ENCODE measurements at regions not wholly inside any gene's neighbourhood (a gene's known extent, or its start where the extent isn't known, plus 50 kb on each side); places are given as distances from the start of the nearest gene placed in this dataset.

GRCh38 chr4:148563684-148564083 lies 121.5 kb upstream of the NR3C2 start:
- no peak overlapping the region for H3K4me3 ChIP-seq (replicated peaks; ENCODE audit: low read depth, low read length)
- no peak for DNase-seq (ENCODE audit: extremely low read depth, insufficient read length)
- no peaks in the 10 kb centered on the region for H3K27me3 ChIP-seq (replicated peaks; ENCODE audit: control insufficient read depth, insufficient read depth, low read length)
- no peaks in the 10 kb centered on the region for H3K36me3 ChIP-seq (ENCODE audit: control insufficient read depth, insufficient read depth, low read length)
- no peak for TF ChIP-seq CTCF (IDR thresholded peaks at IDR 0.05; ENCODE audit: insufficient read depth, low read length, poor library complexity, severe bottlenecking)

- no peak for TF ChIP-seq CTCF (IDR thresholded peaks at IDR 0.05; ENCODE audit: insufficient read depth, low read length, poor library complexity, severe bottlenecking)
- no peak for DNase-seq (ENCODE audit: extremely low read depth, insufficient read length)
- Histone ChIP-seq H3K4me3 (replicated peaks; ENCODE audit: low read depth, low read length) (no peak overlapping the region), H3K27me3 (replicated peaks; ENCODE audit: control insufficient read depth, insufficient read depth, low read length) (no peaks in the 10 kb centered on the region), H3K36me3 (ENCODE audit: control insufficient read depth, insufficient read depth, low read length) (no peaks in the 10 kb centered on the region)
These were observed 119.3 kb upstream of the NR3C2 start for GRCh38 chr4:148561467-148561866.

GRCh38 chr4:148557793-148558192 lies 115.6 kb upstream of the NR3C2 start:
- TF ChIP-seq CTCF (IDR thresholded peaks at IDR 0.05; ENCODE audit: insufficient read depth, low read length, poor library complexity, severe bottlenecking): no peak
- no peak for DNase-seq (ENCODE audit: extremely low read depth, insufficient read length)
- H3K36me3 ChIP-seq (ENCODE audit: control insufficient read depth, insufficient read depth, low read length): no peaks in the 10 kb centered on the region

GRCh38 chr4:148550788-148551187 lies 108.6 kb upstream of the NR3C2 start:
- Histone ChIP-seq H3K36me3 (ENCODE audit: control insufficient read depth, insufficient read depth, low read length) (no peaks in the 10 kb centered on the region), H3K4me3 (replicated peaks; ENCODE audit: low read depth, low read length) (no peak overlapping the region), H3K27me3 (replicated peaks; ENCODE audit: control insufficient read depth, insufficient read depth, low read length) (no peaks in the 10 kb centered on the region)
- no peak for DNase-seq (ENCODE audit: extremely low read depth, insufficient read length)
- TF ChIP-seq CTCF (IDR thresholded peaks at IDR 0.05; ENCODE audit: insufficient read depth, low read length, poor library complexity, severe bottlenecking): no peak

More at GRCh38 chr4:148557793-148558192, 115.6 kb upstream of the NR3C2 start:
- Histone ChIP-seq H3K27me3 (replicated peaks; ENCODE audit: control insufficient read depth, insufficient read depth, low read length) (no peaks in the 10 kb centered on the region), H3K4me3 (replicated peaks; ENCODE audit: low read depth, low read length) (no peak overlapping the region)

- H3K36me3 ChIP-seq (ENCODE audit: control insufficient read depth, insufficient read depth, low read length): no peaks in the 10 kb centered on the region
- H3K4me3 ChIP-seq (replicated peaks; ENCODE audit: low read depth, low read length): no peak overlapping the region
- peak; percentile 1 for DNase-seq (ENCODE audit: extremely low read depth, insufficient read length)
- no peaks in the 10 kb centered on the region for H3K27me3 ChIP-seq (replicated peaks; ENCODE audit: control insufficient read depth, insufficient read depth, low read length)
- no peak for TF ChIP-seq CTCF (IDR thresholded peaks at IDR 0.05; ENCODE audit: insufficient read depth, low read length, poor library complexity, severe bottlenecking)
These were observed 100.9 kb upstream of the NR3C2 start for GRCh38 chr4:148542922-148543623.
